Heart left ventricle (tissue), 16 donors: ENCODE measurements at regions not wholly inside any gene's neighbourhood (a gene's known extent, or its start where the extent isn't known, plus 50 kb on each side); places are given as distances from the start of the nearest gene placed in this dataset.
A peak's percentile ranks its signal among the peaks of the same experiment; 100 is the strongest.

Source experiments
- ATAC-seq, 4 donors: fragments of 200-7000 bp; cut with Tn5 transposase; one replicate each; pipeline ENCODE4 v1.9.1; 2020 to 2022; ENCODE audit warnings: moderate library complexity in 4 of 4, mild to moderate bottlenecking in 3 of 4, moderate number of reproducible peaks in 1 of 4
- DNase-seq, 5 donors: peaks; one replicate each; pipeline ENCODE4 v3.0.0-alpha.2; 2020
- H3K27ac ChIP-seq, 12 donors: fragments of 200-600 bp; sonication (generic) in 4 of 12; one replicate each; pipeline versions ENCODE4 v1.5.0 to v1.8.0; 2016 to 2022; ENCODE audit warnings: mild to moderate bottlenecking in 2 of 12
- H3K27me3 ChIP-seq, 9 donors: fragments of 200-600 bp; sonication (generic) in 2 of 9; one replicate each; pipeline versions ENCODE4 v1.5.1 to v1.8.0; 2016 to 2022; ENCODE audit warnings: mild to moderate bottlenecking in 3 of 9
- H3K36me3 ChIP-seq, 9 donors: fragments of 200-600 bp; sonication (generic) in 2 of 9; one replicate each; pipeline versions ENCODE4 v1.5.0 to v1.8.0; 2018 to 2022; ENCODE audit warnings: mild to moderate bottlenecking in 2 of 9
- H3K4me1 ChIP-seq, 12 donors: fragments of 200-600 bp; sonication (generic) in 4 of 12; one replicate each; pipeline versions ENCODE4 v1.5.0 to v1.8.0; 2016 to 2022; ENCODE audit warnings: mild to moderate bottlenecking in 3 of 12
- H3K4me3 ChIP-seq, 12 donors: fragments of 200-600 bp; sonication (generic) in 4 of 12; one replicate each; pipeline versions ENCODE4 v1.5.0 to v1.8.0; 2017 to 2022; ENCODE audit warnings: mild to moderate bottlenecking in 9 of 12, moderate library complexity in 4 of 12
- H3K9me3 ChIP-seq, 12 donors: fragments of 200-600 bp; sonication (generic) in 4 of 12; one replicate each; pipeline versions ENCODE4 v1.5.0 to v1.8.0; 2016 to 2022; ENCODE audit warnings: mild to moderate bottlenecking in 1 of 12
- POLR2A ChIP-seq, 2 donors: fragments of 450-650 bp; IDR thresholded peaks; one replicate each; pipeline ENCODE4 v1.6.1; 2017; ENCODE audit warnings: antibody characterized with exemption in 2 of 2, mild to moderate bottlenecking in 2 of 2, moderate library complexity in 2 of 2
- WGBS, 4 donors: extraction: QIAGEN DNeasy Blood & Tissue Kit in 2 of 4; methylation state at CpG; one replicate each; pipeline versions ENCODE4 v1.1.5 to v1.1.7; 2013 to 2018; 5-methylcytosine and 5-hydroxymethylcytosine counted together
- intact Hi-C, 10 donors: fragments of 100-400 bp; cut with DNase I; formaldehyde crosslinking; loops; one replicate each; pipeline versions ENCODE4 v1.11.1 to v1.14.2; 2022
- TF ChIP-seq, protein P1 (sequence below), 12 donors: fragments of 200-600 bp; sonication (generic) in 4 of 12; IDR thresholded peaks; one replicate each; pipeline versions ENCODE4 v1.5.0 to v1.8.0; 2018 to 2022; ENCODE audit warnings: antibody characterized with exemption in 12 of 12, mild to moderate bottlenecking in 5 of 12
- donor health status: ischemic (EF 13 %, LVEDD 7.1; RV severe dilation, severe dysfunction).
- donor health status: healthy with polysubstance abuse.
- donor health status: DM: no; HTN: yes; CAD: no.
- donor health status: DM: no; HTN: no; CAD: no.
- donor health status: ischemic (EF 25% LVEDD 6.9; RV normal size, moderate dysfunction).
- donor health status: ischemic (EF 25% LVEDD 5.7; RV mildly dilated, moderate dysfunction).
- donor health status: healthy.
- donor health status: DM: yes; HTN: yes; CAD: no.
- donor health status: ischemic (EF 35%, LVEDD 5.7; RV mildly dilated, moderate dysfunction).
- donor health status: nonischemic (EF 11% LVEDD 7.7; RV severe dilation, severe dysfunction).
- donor health status: DM: yes; HTN: yes; CAD: no.
- donor health status: PGD.
- donor health status: ischemic (EF 29% LVEDD 5.4; RV normal size, mild dysfunction).
- donor health status: nonischemic (EF 23%, LVEDD 6.1; RV moderate dilation, normal function).

DNA sequence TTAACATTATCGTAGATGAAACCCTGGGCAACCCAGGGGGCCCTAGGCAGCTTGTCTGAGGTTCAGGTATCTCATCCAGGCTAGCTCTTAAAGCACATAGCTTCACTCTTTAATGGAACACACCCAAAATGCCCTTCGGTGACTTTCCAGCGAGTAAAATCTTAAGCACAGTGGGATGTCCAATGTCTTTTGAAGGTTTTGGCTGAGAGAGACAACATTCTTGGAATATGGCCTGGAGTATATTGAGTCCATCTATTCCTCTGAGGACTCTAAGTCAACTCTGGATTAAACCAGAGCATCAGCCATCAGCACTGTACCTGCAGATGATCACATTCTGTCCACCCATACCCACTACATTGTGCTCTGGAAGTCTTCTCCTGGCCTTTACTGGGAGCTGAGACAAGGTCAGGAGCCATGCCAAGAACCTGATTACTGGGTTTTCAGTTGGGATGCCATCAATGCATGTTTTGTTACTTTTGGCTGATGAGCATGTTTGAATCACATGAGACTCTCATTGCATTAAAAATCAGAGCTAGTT lies 63.4 kb upstream of the CDH11 start:
- no peak for ATAC-seq
- TF ChIP-seq POLR2A (IDR thresholded peaks at IDR 0.05) = no peak
- TF ChIP-seq, protein P1, sequence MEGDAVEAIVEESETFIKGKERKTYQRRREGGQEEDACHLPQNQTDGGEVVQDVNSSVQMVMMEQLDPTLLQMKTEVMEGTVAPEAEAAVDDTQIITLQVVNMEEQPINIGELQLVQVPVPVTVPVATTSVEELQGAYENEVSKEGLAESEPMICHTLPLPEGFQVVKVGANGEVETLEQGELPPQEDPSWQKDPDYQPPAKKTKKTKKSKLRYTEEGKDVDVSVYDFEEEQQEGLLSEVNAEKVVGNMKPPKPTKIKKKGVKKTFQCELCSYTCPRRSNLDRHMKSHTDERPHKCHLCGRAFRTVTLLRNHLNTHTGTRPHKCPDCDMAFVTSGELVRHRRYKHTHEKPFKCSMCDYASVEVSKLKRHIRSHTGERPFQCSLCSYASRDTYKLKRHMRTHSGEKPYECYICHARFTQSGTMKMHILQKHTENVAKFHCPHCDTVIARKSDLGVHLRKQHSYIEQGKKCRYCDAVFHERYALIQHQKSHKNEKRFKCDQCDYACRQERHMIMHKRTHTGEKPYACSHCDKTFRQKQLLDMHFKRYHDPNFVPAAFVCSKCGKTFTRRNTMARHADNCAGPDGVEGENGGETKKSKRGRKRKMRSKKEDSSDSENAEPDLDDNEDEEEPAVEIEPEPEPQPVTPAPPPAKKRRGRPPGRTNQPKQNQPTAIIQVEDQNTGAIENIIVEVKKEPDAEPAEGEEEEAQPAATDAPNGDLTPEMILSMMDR (IDR thresholded peaks at IDR 0.05) = no peak
- H3K27ac ChIP-seq = no peak overlapping the region
- H3K4me1 ChIP-seq = peaks cover 0 to 8% (median 0%) of the 10 kb centered on the region in 12 donors
- no peak overlapping the region for H3K4me3 ChIP-seq
- 36 to 66% (median 56%) methylated on average over 3 of the region's 3 CpGs for WGBS, 4 donors
- H3K27me3 ChIP-seq = no peaks in the 10 kb centered on the region
- intact Hi-C loops = loop anchor here in 1 of 10 donors (10.0 kb wide), 1 partner anchor 129 kb away; no protein-coding TSS in a partner anchor
- H3K36me3 ChIP-seq = no peaks in the 10 kb centered on the region
- no peaks in the 10 kb centered on the region for H3K9me3 ChIP-seq
- DNase-seq = no peak

DNA sequence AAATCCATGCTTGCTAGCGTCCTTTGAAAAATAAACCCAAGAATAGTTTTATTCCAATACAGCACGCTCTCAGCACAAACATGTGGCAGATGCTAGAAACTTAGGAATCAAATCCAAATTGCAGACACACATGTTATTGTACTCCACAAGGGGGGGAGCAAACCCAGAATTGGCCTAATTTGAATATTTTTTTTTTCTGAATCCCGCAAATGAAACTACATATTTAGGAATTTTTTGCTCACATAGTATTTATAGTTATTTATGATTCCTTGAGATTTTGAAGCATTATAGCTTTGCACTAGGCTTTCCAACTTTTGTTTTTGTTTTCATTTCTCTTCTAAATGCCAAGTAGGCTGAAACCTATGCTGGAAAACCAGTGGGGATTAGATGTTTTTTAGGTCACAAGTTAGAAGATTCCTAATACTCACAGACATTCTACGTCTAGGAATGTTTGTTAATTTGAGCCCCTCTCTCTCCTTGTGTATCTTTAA lies 59.3 kb upstream of the CDH11 start:
- intact Hi-C loops = loop anchor here in 1 of 10 donors (5.0 to 10.0 kb wide), 2 partner anchors 59 to 134 kb away; partner anchors contain the start of gene CDH11
- H3K27ac ChIP-seq = no peak overlapping the region
- 54 to 68% (median 61%) methylated on average over 4 of the region's 4 CpGs for WGBS, 4 donors

DNA sequence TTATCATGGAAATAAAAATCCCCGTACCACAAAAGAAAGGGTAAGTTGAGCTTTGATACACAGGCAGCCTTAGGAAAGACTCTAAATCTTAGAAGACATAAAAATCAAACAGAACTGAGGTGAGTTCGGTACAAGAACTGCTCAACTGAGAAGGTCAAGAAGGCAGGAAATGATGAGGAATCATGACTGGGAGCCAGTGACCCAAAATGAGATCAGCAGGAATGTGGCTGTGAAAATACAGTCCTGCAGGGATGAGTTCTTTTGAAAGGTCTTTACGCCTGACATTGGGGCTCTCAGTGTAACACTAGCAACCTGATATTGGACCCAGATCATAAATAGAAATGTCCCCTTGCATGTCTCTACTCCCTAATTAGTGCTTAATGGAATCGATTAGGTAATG lies 56.3 kb upstream of the CDH11 start:
- no peak for ATAC-seq

More for the DNA sequence above, 59.3 kb upstream of the CDH11 start:
- TF ChIP-seq, protein P1 (IDR thresholded peaks at IDR 0.05) = peak in 1 of 12 donors; percentile 20
- no peak for TF ChIP-seq POLR2A (IDR thresholded peaks at IDR 0.05)
- Histone ChIP-seq H3K4me3 (no peak overlapping the region), H3K4me1 (peaks cover 0 to 17% (median 0%) of the 10 kb centered on the region in 12 donors), H3K27me3 (no peaks in the 10 kb centered on the region), H3K9me3 (no peaks in the 10 kb centered on the region), H3K36me3 (no peaks in the 10 kb centered on the region)
- DNase-seq = no peak
- ATAC-seq = no peak

DNA sequence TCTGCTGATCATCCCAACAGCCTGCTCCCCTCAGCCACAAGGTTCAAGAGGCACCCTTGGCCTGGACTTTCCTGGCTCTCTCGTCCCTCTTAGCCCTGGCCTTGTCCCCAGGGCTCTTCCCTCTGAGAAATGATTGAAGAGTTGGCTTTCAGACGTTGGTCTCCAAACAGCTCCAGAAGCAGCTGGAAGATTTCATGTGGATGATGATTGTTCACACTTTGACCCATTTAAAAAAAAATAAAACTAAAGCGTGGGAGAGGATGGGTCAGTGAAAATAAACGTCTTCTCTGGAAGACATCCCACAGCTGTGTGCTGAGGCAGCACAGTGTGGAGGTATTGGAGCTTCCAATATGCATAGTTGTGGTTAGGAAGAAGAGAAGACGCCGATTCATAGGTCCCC lies 54.7 kb upstream of the CDH11 start:
- no peaks in the 10 kb centered on the region for H3K36me3 ChIP-seq
- H3K4me3 ChIP-seq = no peak overlapping the region
- H3K9me3 ChIP-seq = no peaks in the 10 kb centered on the region
- H3K4me1 ChIP-seq = peaks cover 0 to 14% (median 0%) of the 10 kb centered on the region in 12 donors
- WGBS, 4 donors = 51 to 57% (median 53%) methylated on average over 6 of the region's 6 CpGs
- no peak overlapping the region for H3K27ac ChIP-seq
- intact Hi-C loops = no loop called here
- DNase-seq (peak in 4 of 5 donors; percentile 54 to 68 (median 60)), ATAC-seq (peak; percentile 65 to 89 (median 78))
- H3K27me3 ChIP-seq = no peaks in the 10 kb centered on the region
- TF ChIP-seq, protein P1 (IDR thresholded peaks at IDR 0.05) = no peak
- no peak for TF ChIP-seq POLR2A (IDR thresholded peaks at IDR 0.05)

More for the DNA sequence above, 56.3 kb upstream of the CDH11 start:
- H3K4me3 ChIP-seq = no peak overlapping the region
- intact Hi-C loops = no loop called here
- no peak for TF ChIP-seq POLR2A (IDR thresholded peaks at IDR 0.05)
- TF ChIP-seq, protein P1 (IDR thresholded peaks at IDR 0.05) = no peak
- WGBS, 4 donors = 60 to 80% (median 72%) methylated on average over 4 of the region's 4 CpGs
- H3K27me3 ChIP-seq = no peaks in the 10 kb centered on the region
- H3K27ac ChIP-seq = no peak overlapping the region
- no peaks in the 10 kb centered on the region for H3K9me3 ChIP-seq
- no peak for DNase-seq
- H3K36me3 ChIP-seq = no peaks in the 10 kb centered on the region
- peaks cover 0 to 17% (median 0%) of the 10 kb centered on the region in 12 donors for H3K4me1 ChIP-seq
